Epidermal melanocyte (primary cell): ENCODE measurements at regions not wholly inside any gene's neighbourhood (a gene's known extent, or its start where the extent isn't known, plus 50 kb on each side); places are given as distances from the start of the nearest gene placed in this dataset.
"Not testable (repeated sequence)": the region's sequence is repeated elsewhere in the genome, so short reads cannot be mapped to it uniquely, and the experiment has no call there.

Experiments
- DNase-seq: peaks from one replicate; pipeline ENCODE4 v3.0.0; 2011; ENCODE audit warnings: low spot score; ENCODE audit not compliant: insufficient read length

DNA sequence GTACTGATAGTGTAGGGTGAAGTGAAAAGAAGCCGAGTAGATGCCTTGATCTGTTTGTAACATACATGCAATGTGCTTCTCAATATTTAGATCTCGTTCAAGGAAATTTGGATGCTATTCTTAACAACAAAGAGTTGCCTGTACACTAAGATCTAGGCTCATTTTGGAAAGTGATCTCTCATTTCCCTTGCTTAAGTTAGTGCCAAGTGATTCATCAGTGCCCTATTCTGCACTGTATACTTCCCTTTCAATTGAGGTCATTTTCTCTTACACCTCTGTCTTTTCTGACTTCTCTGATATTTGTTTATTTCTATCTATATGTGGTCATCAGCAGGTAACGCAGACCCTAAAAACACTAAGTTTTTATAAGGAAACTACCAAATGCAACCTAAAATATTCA is 528.6 kb upstream of the PTPRD start:
- no peak for DNase-seq

GRCh38 chr9:11142965-11143738 is 530.4 kb upstream of the PTPRD start:
- DNase-seq, result no peak

GRCh38 chr9:11144746-11145145 is 531.9 kb upstream of the PTPRD start:
- no peak for DNase-seq

DNA sequence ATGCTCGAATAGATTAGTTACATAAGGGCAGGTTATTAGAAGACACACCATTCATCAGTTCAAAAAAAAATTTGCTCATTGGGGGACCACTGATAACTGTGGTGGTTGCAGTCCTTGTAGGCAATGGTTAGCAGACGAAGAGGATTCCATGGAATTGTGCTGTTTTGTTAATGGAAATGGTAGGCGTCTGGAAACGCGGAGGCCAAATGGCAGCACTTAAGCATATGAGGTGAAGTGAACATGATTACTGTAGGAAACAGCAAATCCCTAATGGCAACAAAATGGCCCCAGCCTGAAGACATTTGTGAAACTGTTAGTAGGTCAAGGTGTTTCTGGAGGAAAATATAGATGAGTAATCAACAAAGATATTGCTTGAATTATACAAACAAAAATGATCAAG is 535.4 kb upstream of the PTPRD start:
- DNase-seq, result no peak

DNA sequence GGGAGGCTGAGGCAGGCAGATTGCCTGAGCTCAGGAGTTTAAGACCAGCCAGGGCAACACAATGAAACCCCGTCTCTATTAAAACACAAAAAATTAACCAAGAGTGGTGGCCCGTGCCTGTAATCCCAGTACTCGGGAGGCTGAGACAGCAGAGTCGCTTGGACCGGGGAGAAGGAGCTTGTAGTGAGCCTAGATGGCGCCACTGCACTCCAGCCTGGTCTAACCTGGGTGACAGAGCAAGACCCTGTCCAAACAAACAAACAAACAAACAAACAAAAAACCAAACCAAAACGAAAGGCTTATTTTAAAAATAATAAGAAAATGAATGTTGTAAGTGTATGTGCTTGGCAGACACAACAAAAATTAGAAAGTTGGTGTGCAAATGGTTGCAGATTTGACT is 536.3 kb upstream of the PTPRD start:
- no peak for DNase-seq

GRCh38 chr9:11158063-11158462 is 545.3 kb upstream of the PTPRD start:
- no peak for DNase-seq

- no peak for DNase-seq
Observed at GRCh38 chr9:11158676-11159075, 545.9 kb upstream of the PTPRD start.

DNA sequence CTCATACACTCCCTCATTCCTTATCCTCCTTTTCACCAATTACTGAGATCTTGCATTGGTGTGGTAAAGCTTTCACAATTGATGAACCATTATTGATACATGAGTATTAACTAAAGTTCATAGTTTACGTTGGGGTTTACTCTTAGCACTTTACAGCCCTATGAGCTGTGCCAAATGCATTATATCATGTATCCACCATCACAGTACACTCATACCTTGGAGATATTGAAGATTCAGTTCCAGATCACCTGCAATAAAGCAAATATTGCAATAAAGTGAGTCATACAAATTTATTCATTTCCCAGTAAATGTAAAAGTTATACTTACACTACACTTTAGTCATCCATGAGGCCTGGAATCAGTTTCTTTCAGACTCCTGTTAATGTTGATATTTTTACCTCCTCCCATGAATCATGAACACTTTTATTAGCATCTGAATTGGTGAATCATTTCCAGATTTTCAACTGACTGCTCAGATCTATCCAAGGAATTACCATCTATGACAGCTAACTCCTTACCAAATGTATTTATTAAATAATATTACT is 546.6 kb upstream of the PTPRD start:
- no peak for DNase-seq

GRCh38 chr9:11163843-11164242 is 551.0 kb upstream of the PTPRD start:
- no peak for DNase-seq

- DNase-seq, result no peak
Observed at GRCh38 chr9:11182001-11182400, 569.2 kb upstream of the PTPRD start.

- no peak for DNase-seq
Observed at GRCh38 chr9:11190719-11191118, 577.9 kb upstream of the PTPRD start.

DNA sequence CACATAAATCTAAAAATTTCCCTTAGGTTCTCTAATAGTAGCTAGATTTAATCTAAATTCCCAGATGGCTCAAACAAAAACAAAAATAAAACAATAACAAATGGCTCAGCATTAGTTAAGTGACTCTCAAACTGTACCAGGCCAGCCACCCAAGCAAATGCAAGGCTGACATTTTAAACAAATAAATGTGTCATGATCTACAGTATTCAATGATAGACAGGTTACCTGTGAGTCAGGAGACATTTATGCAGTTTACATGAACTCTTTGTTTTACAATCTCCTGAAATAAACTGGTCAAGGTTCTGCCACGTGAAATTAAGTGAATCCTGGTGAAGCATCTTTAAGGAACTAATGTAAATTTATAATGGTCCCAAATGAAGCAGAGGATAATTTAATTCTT is 580.2 kb upstream of the PTPRD start:
- no peak for DNase-seq

DNA sequence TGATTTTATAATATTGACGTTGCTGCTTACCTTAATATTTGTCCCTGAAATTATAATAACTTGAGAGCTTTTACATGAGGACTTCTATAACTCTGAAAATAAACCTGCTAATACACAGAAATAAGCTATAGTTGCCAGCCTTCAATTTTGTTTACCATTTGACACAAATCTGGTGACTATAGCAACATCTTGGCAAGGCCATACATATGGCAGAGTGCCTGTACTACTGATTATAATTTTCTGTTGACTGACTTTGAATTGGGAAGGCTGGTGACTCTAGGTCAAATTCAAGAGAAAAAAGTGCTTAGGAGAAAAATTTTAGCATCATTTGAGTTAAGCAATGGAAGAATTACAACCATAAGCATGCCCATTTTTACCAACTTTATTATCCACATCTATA is 581.4 kb upstream of the PTPRD start:
- DNase-seq, result no peak

- DNase-seq, result not testable (repeated sequence)
Observed at GRCh38 chr9:11196840-11197365, 584.1 kb upstream of the PTPRD start.

DNA sequence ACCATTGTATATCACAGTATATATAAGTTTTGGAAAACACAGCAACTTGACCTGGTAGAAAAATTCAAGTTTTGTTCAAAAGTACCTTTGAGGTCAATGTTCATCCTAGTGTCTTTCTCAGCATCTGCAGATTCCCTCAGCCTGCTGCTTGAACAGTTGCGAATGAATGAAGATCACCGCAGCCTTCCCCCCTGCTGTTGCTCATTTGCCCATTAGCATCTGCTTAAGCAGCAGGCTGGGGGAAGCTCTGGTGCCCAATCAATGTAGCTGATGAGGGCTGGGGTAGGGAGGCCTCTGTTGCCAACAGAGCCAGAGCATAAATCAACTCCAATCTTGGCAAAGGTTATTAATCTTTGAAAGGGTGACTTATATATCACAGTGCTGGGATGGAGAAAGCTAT is 586.5 kb upstream of the PTPRD start:
- no peak for DNase-seq

GRCh38 chr9:11204521-11204920 is 591.7 kb upstream of the PTPRD start:
- DNase-seq, result no peak

- no peak for DNase-seq
Observed at GRCh38 chr9:11206925-11207324, 594.1 kb upstream of the PTPRD start.

DNA sequence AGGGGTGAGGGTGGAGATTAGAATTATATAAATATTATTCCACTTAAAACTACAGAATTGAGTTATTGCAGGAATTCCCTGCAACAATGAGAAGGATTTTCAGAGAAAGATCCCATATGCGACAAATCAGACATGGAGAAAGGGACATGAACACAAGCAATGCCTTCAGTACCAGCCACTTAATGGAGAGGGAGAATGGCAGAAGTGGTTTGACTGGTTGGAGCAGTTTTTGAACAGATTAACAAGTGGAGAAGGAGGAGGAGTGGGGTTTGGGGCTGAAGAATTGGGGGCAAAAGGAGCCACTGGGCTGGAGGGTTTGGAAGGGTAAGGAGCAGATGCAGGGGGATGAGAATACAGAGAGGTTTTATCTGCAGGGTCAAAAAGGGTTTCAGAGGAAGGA is 620.9 kb upstream of the PTPRD start:
- DNase-seq, result no peak

- DNase-seq, result no peak
Observed at GRCh38 chr9:11235061-11235460, 622.3 kb upstream of the PTPRD start.

DNA sequence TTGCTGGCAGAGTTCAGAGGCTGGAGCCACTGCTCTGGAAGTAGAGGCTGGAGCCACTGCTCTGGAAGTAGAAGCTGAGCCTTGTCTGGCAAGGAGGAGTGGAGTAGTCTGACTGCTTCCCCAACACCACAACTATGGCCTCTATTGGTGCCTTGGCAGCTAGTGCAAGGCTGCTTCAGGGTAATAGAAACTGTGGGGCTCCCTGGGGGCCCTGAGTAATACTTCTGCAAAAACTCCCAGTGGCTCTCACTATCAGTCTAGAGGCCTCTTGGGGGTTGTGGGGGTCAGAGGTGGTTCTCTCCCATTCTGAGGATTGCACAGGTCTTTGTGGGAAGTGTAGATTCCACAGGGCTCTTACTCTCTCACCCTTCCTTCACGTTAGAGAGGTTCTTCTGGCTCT is 629.0 kb upstream of the PTPRD start:
- no peak for DNase-seq

GRCh38 chr9:11257992-11258391 is 645.2 kb upstream of the PTPRD start:
- no peak for DNase-seq

DNA sequence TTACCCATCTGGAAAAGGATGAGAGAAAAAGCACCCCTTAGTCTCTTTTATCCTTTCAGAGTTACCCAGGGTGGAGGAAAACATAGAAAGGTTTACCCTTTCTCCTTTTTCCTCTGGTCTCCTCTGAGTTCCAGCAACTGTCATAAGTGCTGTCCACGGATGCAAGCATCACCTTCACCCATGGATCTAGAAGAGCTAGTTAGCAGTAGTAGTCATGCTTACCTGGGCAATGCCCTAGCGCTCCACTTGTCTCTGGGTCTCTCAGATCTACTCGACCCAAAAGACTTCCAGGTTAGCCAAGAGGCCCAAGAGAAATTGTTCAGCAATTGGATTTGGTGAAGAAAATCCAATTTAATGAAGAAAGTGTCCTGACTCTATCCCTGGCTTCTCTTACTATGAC is 656.2 kb upstream of the PTPRD start:
- DNase-seq, result no peak

- DNase-seq, result no peak
Observed at GRCh38 chr9:11275158-11275695, 662.4 kb upstream of the PTPRD start.
